Endodermal cell (in vitro differentiated cells): ENCODE measurements at regions not wholly inside any gene's neighbourhood (a gene's known extent, or its start where the extent isn't known, plus 50 kb on each side); places are given as distances from the start of the nearest gene placed in this dataset.
A peak's percentile ranks its signal among the peaks of the same experiment; 100 is the strongest.
"Not testable (repeated sequence)": the region's sequence is repeated elsewhere in the genome, so short reads cannot be mapped to it uniquely, and the experiment has no call there.

ENCODE experiments used
- DNase-seq: peaks from one replicate; pipeline ENCODE4 v3.0.0-alpha.2; 2017
- H3K27ac ChIP-seq: 2 replicates; pipeline ENCODE4 v1.5.1; 2013; ENCODE audit warnings: mild to moderate bottlenecking, low read depth, low read length, moderate library complexity
- H3K27me3 ChIP-seq: 2 replicates; pipeline ENCODE4 v1.6.1; 2013; ENCODE audit warnings: mild to moderate bottlenecking, low read length, moderate library complexity; ENCODE audit not compliant: insufficient read depth, control insufficient read depth, poor library complexity, severe bottlenecking
- H3K36me3 ChIP-seq: 2 replicates; pipeline ENCODE4 v1.7.0; 2013; ENCODE audit warnings: mild to moderate bottlenecking, low read length, moderate library complexity; ENCODE audit not compliant: control insufficient read depth, insufficient read depth
- H3K4me1 ChIP-seq: one replicate; pipeline ENCODE4 v1.7.0; 2013; ENCODE audit warnings: low read length; ENCODE audit not compliant: control insufficient read depth, insufficient read depth
- H3K4me3 ChIP-seq: 2 replicates; pipeline ENCODE4 v1.5.1; 2013; ENCODE audit warnings: mild to moderate bottlenecking, low read length, moderate library complexity
- H3K9ac ChIP-seq: 2 replicates; pipeline ENCODE4 v1.6.1; 2013; ENCODE audit warnings: mild to moderate bottlenecking, low read length, moderate library complexity; ENCODE audit not compliant: poor library complexity, severe bottlenecking; ENCODE audit errors: extremely low read depth
- H3K9me3 ChIP-seq: 2 replicates; pipeline ENCODE4 v1.6.1; 2013; ENCODE audit warnings: mild to moderate bottlenecking, low read length, moderate library complexity; ENCODE audit not compliant: control insufficient read depth
- H3K27ac Mint-ChIP-seq: 2 replicates; pipeline ENCODE4 v1.8.0; 2020; ENCODE audit warnings: mixed read lengths
- H3K27me3 Mint-ChIP-seq: 2 replicates; pipeline ENCODE4 v1.8.0; 2021; ENCODE audit warnings: mild to moderate bottlenecking, mixed read lengths; ENCODE audit not compliant: insufficient read depth
- H3K36me3 Mint-ChIP-seq: 2 replicates; pipeline ENCODE4 v1.8.0; 2020; ENCODE audit warnings: low read depth, mixed read lengths
- H3K4me1 Mint-ChIP-seq: 2 replicates; pipeline ENCODE4 v1.8.0; 2020; ENCODE audit warnings: mixed read lengths
- H3K4me3 Mint-ChIP-seq: 2 replicates; pipeline ENCODE4 v1.8.0; 2020; ENCODE audit warnings: mild to moderate bottlenecking, moderate library complexity, mixed read lengths
- H3K9me3 Mint-ChIP-seq: 2 replicates; pipeline ENCODE4 v1.8.0; 2020; ENCODE audit warnings: mild to moderate bottlenecking, mixed read lengths
- CTCF ChIP-seq: fragments of 200-600 bp; sonication (generic); conservative IDR thresholded peaks from 2 replicates; pipeline ENCODE4 v1.5.0; 2021; ENCODE audit warnings: antibody characterized with exemption, mild to moderate bottlenecking
- WGBS, 2 experiments: methylation state at CpG; one replicate each; pipeline versions ENCODE4 v1.1.5 to v1.1.7; 2013; ENCODE audit warnings: missing lambda C conversion rate in 2 of 2, mixed read lengths in 1 of 2; ENCODE audit not compliant: insufficient coverage in 1 of 2, insufficient read length in 1 of 2; 5-methylcytosine and 5-hydroxymethylcytosine counted together

DNA sequence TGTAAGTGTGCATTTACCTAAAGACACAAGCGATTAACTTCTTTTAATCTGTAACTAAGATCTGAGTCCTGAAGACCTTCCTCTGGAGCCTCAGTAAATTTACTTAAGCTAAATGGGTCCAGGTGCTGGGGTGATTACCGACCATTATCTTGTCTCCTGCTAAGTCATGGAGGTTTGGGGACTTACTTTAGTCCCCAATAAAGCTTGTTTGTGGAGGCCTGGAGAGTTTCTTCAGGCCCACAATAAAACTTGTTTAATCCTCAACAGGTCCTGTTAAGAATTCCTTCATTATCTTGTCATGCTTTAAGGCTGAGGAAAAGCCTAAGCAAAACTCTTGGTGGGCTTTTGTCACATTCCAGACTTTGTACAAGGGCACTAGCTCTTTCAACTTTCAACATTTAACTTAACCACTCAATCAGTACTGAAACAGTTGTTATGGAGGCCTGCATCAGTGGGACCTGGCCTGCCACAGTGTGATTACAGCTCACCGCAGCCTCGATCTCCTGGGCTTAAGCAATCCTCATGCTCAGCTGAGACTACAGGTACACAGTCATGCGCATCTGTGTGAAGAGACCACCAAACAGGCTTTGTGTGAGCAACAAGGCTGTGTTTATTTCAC, 84.0 kb downstream of the FMO4 start:
- H3K27me3 Mint-ChIP-seq: no peaks in the 10 kb centered on the region
- Histone ChIP-seq H3K27ac (no peak overlapping the region), H3K36me3 (no peaks in the 10 kb centered on the region), H3K27me3 (no peaks in the 10 kb centered on the region), H3K4me1 (peaks cover 5% of the 10 kb centered on the region), H3K9me3 (peaks cover 27% of the 10 kb centered on the region), H3K9ac (peak overlapping the region; percentile 53), H3K4me3 (peak overlapping the region; percentile 54)
- H3K4me3 Mint-ChIP-seq: no peak overlapping the region
- 76 to 84% methylated on average over 5 of the region's 5 CpGs for WGBS, 2 experiments
- H3K36me3 Mint-ChIP-seq: peaks cover 9% of the 10 kb centered on the region
- no peak for DNase-seq
- H3K9me3 Mint-ChIP-seq: peaks cover 34% of the 10 kb centered on the region
- no peak for TF ChIP-seq CTCF
- H3K4me1 Mint-ChIP-seq: peaks cover 26% of the 10 kb centered on the region
- peak overlapping the region; percentile 91 for H3K27ac Mint-ChIP-seq

DNA sequence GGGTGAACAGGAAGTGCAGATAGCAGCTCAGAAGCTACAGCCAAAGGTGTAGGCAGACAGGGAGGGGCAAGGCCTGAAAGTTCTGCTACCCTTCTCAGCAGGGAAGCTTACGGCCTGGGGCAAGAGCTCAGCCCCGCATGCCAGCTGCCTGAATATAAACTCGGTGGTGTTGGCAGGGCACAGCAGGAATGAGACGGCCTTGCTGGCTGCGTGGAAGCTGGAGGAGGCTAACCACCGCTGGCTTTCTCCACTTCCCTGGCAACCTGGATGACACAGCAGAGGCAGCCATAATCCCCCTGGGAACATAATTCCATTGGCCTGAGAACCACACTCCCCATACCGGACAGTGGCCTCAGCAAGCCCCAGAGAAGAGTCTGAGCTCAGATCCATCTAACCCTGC, 81.9 kb upstream of the PRRC2C start:
- peaks cover 9% of the 10 kb centered on the region for H3K36me3 Mint-ChIP-seq
- no peak overlapping the region for H3K27ac ChIP-seq
- no peaks in the 10 kb centered on the region for H3K36me3 ChIP-seq
- no peak overlapping the region for H3K9ac ChIP-seq
- no peaks in the 10 kb centered on the region for H3K27me3 ChIP-seq
- DNase-seq: peak; percentile 64
- peaks cover 6% of the 10 kb centered on the region for H3K4me1 ChIP-seq
- H3K9me3 ChIP-seq: peaks cover 33% of the 10 kb centered on the region
- peaks cover 28% of the 10 kb centered on the region for H3K4me1 Mint-ChIP-seq
- 43 to 78% methylated on average over 3 to 7 of the region's 7 CpGs for WGBS, 2 experiments
- H3K9me3 Mint-ChIP-seq: peaks cover 32% of the 10 kb centered on the region
- no peak overlapping the region for H3K4me3 Mint-ChIP-seq
- TF ChIP-seq CTCF: no peak
- no peak overlapping the region for H3K27ac Mint-ChIP-seq
- H3K27me3 Mint-ChIP-seq: no peaks in the 10 kb centered on the region
- H3K4me3 ChIP-seq: no peak overlapping the region

- WGBS, 2 experiments: 100% methylated on average over 1 of the region's 1 CpG; no CpG with 5 or more reads in 1 of the 2 experiments
- Mint-ChIP-seq H3K27ac (no peak overlapping the region), H3K36me3 (peaks cover 4% of the 10 kb centered on the region), H3K9me3 (peaks cover 13% of the 10 kb centered on the region), H3K27me3 (no peaks in the 10 kb centered on the region), H3K4me3 (no peak overlapping the region), H3K4me1 (peaks cover 26% of the 10 kb centered on the region)
- Histone ChIP-seq H3K27ac (no peak overlapping the region), H3K9ac (no peak overlapping the region), H3K27me3 (no peaks in the 10 kb centered on the region), H3K36me3 (no peaks in the 10 kb centered on the region), H3K4me1 (peaks cover 6% of the 10 kb centered on the region), H3K4me3 (no peak overlapping the region), H3K9me3 (peaks cover 18% of the 10 kb centered on the region)
- no peak for DNase-seq
- TF ChIP-seq CTCF: no peak
Measured at GRCh38 chr1:171405391-171405714, 80.0 kb upstream of the PRRC2C start.

- H3K27ac ChIP-seq, H3K36me3 ChIP-seq, H3K4me1 Mint-ChIP-seq, H3K27me3 ChIP-seq, H3K27ac Mint-ChIP-seq, H3K4me3 ChIP-seq, H3K9ac ChIP-seq, H3K4me1 ChIP-seq, DNase-seq, H3K27me3 Mint-ChIP-seq, H3K36me3 Mint-ChIP-seq, H3K4me3 Mint-ChIP-seq, H3K9me3 ChIP-seq: not testable (repeated sequence)
- WGBS, 2 experiments: 97 to 100% methylated on average over 1 to 6 of the region's 6 CpGs
- peaks cover 37% of the 10 kb centered on the region for H3K9me3 Mint-ChIP-seq
Measured at GRCh38 chr1:171413557-171413956, 71.8 kb upstream of the PRRC2C start.
